ENCODE measurements at regions not wholly inside any gene's neighbourhood (a gene's known extent, or its start where the extent isn't known, plus 50 kb on each side); places are given as distances from the start of the nearest gene placed in this dataset.

DNA sequence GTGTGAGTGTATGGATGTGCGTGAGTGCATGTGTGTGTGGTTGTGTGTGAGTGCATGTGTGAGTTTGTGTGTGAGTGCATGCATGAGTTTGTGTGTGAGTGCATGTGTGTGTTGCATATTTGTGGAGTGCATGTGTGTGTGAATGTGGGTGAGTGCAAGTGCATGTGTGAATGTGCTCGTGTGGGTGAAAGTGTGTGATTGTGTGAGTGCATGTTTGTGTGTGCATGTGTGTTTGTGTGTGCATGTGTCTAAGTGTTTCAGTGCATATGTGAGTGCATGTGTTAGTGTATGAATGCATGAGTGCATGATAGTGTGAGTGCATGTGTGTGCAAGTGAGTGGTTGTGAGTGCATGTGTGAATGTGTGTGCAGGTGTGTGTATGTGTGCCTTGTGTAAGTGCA, 343.4 kb upstream of the SALL3 start:
- TF ChIP-seq CTCF (IDR thresholded peaks at IDR 0.05; ENCODE audit: borderline replicate concordance, extremely low read depth, low read length, poor library complexity, severe bottlenecking) (no peak), EZH2 (IDR thresholded peaks at IDR 0.05; ENCODE audit: borderline replicate concordance, low read depth, low read length, severe bottlenecking) (no peak)

Data from DND-41 (cell line).